ENCODE measurements at regions not wholly inside any gene's neighbourhood (a gene's known extent, or its start where the extent isn't known, plus 50 kb on each side); places are given as distances from the start of the nearest gene placed in this dataset.
"Not testable (repeated sequence)": the region's sequence is repeated elsewhere in the genome, so short reads cannot be mapped to it uniquely, and the experiment has no call there.

GRCh38 chr16:25561723-25562122 is 130.0 kb upstream of the HS3ST4 start:
- not testable (repeated sequence) for DNase-seq

GRCh38 chr16:25556968-25557312 is 134.8 kb upstream of the HS3ST4 start:
- DNase-seq: not testable (repeated sequence)

GRCh38 chr16:25556289-25556967 is 135.3 kb upstream of the HS3ST4 start:
- not testable (repeated sequence) for DNase-seq

GRCh38 chr16:25553711-25554436 is 137.9 kb upstream of the HS3ST4 start:
- no peak for DNase-seq

- no peak for DNase-seq
These were observed 141.1 kb upstream of the HS3ST4 start for GRCh38 chr16:25550647-25551046.

GRCh38 chr16:25546791-25547190 is 145.0 kb upstream of the HS3ST4 start:
- DNase-seq: no peak

- DNase-seq: no peak
These were observed 147.5 kb upstream of the HS3ST4 start for GRCh38 chr16:25544294-25544693.

- no peak for DNase-seq
These were observed 149.5 kb upstream of the HS3ST4 start for GRCh38 chr16:25542306-25542705.

GRCh38 chr16:25539767-25540166 is 152.0 kb upstream of the HS3ST4 start:
- not testable (repeated sequence) for DNase-seq

GRCh38 chr16:25523183-25523582 is 168.6 kb upstream of the HS3ST4 start:
- DNase-seq: no peak

GRCh38 chr16:25512041-25512440 is 179.7 kb upstream of the HS3ST4 start:
- no peak for DNase-seq

- DNase-seq: no peak
These were observed 182.3 kb upstream of the HS3ST4 start for GRCh38 chr16:25509456-25509855.

GRCh38 chr16:25501530-25502255 is 190.1 kb upstream of the HS3ST4 start:
- no peak for DNase-seq

GRCh38 chr16:25494292-25494691 is 197.5 kb upstream of the HS3ST4 start:
- DNase-seq: no peak

- DNase-seq: no peak
These were observed 198.5 kb upstream of the HS3ST4 start for GRCh38 chr16:25493136-25493811.

- no peak for DNase-seq
These were observed 203.3 kb upstream of the HS3ST4 start for GRCh38 chr16:25488435-25488834.

- no peak for DNase-seq
These were observed 203.9 kb upstream of the HS3ST4 start for GRCh38 chr16:25487888-25488287.

GRCh38 chr16:25481636-25482035 is 210.1 kb upstream of the HS3ST4 start:
- no peak for DNase-seq

- no peak for DNase-seq
These were observed 213.3 kb upstream of the HS3ST4 start for GRCh38 chr16:25478476-25478875.

- no peak for DNase-seq
These were observed 206.4 kb upstream of the ZKSCAN2 start for GRCh38 chr16:25464058-25464457.

- DNase-seq: no peak
These were observed 192.2 kb upstream of the ZKSCAN2 start for GRCh38 chr16:25449802-25450201.

GRCh38 chr16:25443994-25444393 is 186.3 kb upstream of the ZKSCAN2 start:
- no peak for DNase-seq

- no peak for DNase-seq
These were observed 176.4 kb upstream of the ZKSCAN2 start for GRCh38 chr16:25434064-25434463.
